ENCODE measurements at regions not wholly inside any gene's neighbourhood (a gene's known extent, or its start where the extent isn't known, plus 50 kb on each side); places are given as distances from the start of the nearest gene placed in this dataset.

- no peak for TF ChIP-seq CTCF (IDR thresholded peaks at IDR 0.05)
- no peak overlapping the region for H3K4me3 ChIP-seq (ENCODE audit: low read depth in 1 of 2, low read length in 1 of 2)
- no peak overlapping the region for H3K27ac ChIP-seq
- H3K36me3 ChIP-seq: no peaks in the 10 kb centered on the region
- H3K9me3 ChIP-seq: no peaks in the 10 kb centered on the region
- peaks cover 9 to 16% of the 10 kb centered on the region in 2 experiments for H3K4me1 ChIP-seq (ENCODE audit: control insufficient read depth in 1 of 2, insufficient read depth in 1 of 2, low read depth in 1 of 2, low read length in 1 of 2)
- H3K27me3 ChIP-seq: peaks cover 65% of the 10 kb centered on the region
These were observed 183.0 kb downstream of the ETS2 start for GRCh38 chr21:38988509-38989378.

- no peak overlapping the region for H3K4me3 ChIP-seq (ENCODE audit: low read depth in 1 of 2, low read length in 1 of 2)
- peaks cover 65% of the 10 kb centered on the region for H3K27me3 ChIP-seq
- H3K36me3 ChIP-seq: no peaks in the 10 kb centered on the region
- peaks cover 7 to 16% of the 10 kb centered on the region in 2 experiments for H3K4me1 ChIP-seq (ENCODE audit: control insufficient read depth in 1 of 2, insufficient read depth in 1 of 2, low read depth in 1 of 2, low read length in 1 of 2)
- no peak for TF ChIP-seq CTCF (IDR thresholded peaks at IDR 0.05)
- H3K27ac ChIP-seq: no peak overlapping the region
- no peaks in the 10 kb centered on the region for H3K9me3 ChIP-seq
These were observed 182.1 kb downstream of the ETS2 start for GRCh38 chr21:38987633-38988508.

GRCh38 chr21:38986806-38987632, 181.3 kb downstream of the ETS2 start:
- H3K4me1 ChIP-seq (ENCODE audit: control insufficient read depth in 1 of 2, insufficient read depth in 1 of 2, low read depth in 1 of 2, low read length in 1 of 2): peaks cover 5 to 16% of the 10 kb centered on the region in 2 experiments
- H3K27me3 ChIP-seq: peaks cover 65% of the 10 kb centered on the region
- H3K4me3 ChIP-seq (ENCODE audit: low read depth in 1 of 2, low read length in 1 of 2): no peak overlapping the region
- TF ChIP-seq CTCF (IDR thresholded peaks at IDR 0.05): no peak
- no peaks in the 10 kb centered on the region for H3K36me3 ChIP-seq
- no peak overlapping the region for H3K27ac ChIP-seq
- no peaks in the 10 kb centered on the region for H3K9me3 ChIP-seq

- Histone ChIP-seq H3K27me3 (peaks cover 65% of the 10 kb centered on the region), H3K9me3 (no peaks in the 10 kb centered on the region), H3K36me3 (no peaks in the 10 kb centered on the region), H3K4me1 (ENCODE audit: control insufficient read depth in 1 of 2, insufficient read depth in 1 of 2, low read depth in 1 of 2, low read length in 1 of 2) (peaks cover 5 to 16% of the 10 kb centered on the region in 2 experiments), H3K4me3 (ENCODE audit: low read depth in 1 of 2, low read length in 1 of 2) (no peak overlapping the region), H3K27ac (no peak overlapping the region)
- TF ChIP-seq CTCF (IDR thresholded peaks at IDR 0.05): no peak
These were observed 180.7 kb downstream of the ETS2 start for GRCh38 chr21:38986406-38986805.
